Uterus (tissue), 2 donors: ENCODE measurements at regions not wholly inside any gene's neighbourhood (a gene's known extent, or its start where the extent isn't known, plus 50 kb on each side); places are given as distances from the start of the nearest gene placed in this dataset.

Source experiments
- CTCF ChIP-seq, 4 experiments: fragments of 200-600 bp in 2 of 4; fragments of 450-650 bp in 2 of 4; sonication (generic) in 2 of 4; IDR thresholded peaks; one replicate each; pipeline ENCODE4 v1.5.1; 2016 to 2019; ENCODE audit warnings: antibody characterized with exemption in 4 of 4, mild to moderate bottlenecking in 2 of 4, moderate library complexity in 1 of 4
- POLR2A ChIP-seq, 2 donors: fragments of 450-650 bp; IDR thresholded peaks; one replicate each; pipeline ENCODE4 v1.6.1; 2016; ENCODE audit warnings: antibody characterized with exemption in 2 of 2, mild to moderate bottlenecking in 1 of 2, moderate library complexity in 1 of 2

- TF ChIP-seq CTCF (IDR thresholded peaks at IDR 0.05) (no peak), POLR2A (IDR thresholded peaks at IDR 0.05) (no peak)
Observed at GRCh38 chr6:148042536-148042935, 300.1 kb upstream of the SASH1 start.
